ENCODE measurements at regions not wholly inside any gene's neighbourhood (a gene's known extent, or its start where the extent isn't known, plus 50 kb on each side); places are given as distances from the start of the nearest gene placed in this dataset.

DNA sequence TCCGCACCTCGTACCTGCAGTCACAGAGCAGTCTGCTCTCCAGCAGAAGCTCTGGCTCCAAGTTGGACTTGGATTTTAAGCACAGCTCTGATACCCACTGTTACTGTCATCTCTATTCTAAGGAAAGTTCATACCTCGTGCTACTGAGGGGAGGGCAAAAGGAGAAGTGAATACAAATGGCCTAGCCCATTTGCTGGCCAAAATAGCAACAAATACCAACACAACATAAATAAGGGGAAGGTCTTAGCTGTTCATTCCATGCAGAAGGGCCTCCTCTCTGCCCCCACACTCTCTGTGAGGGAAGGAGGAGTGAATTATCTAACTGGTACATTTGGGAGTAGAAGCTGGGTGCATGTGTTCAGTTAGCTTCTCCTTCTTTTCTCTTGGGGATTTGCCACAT lies 739.4 kb upstream of the RAB6C start:
- no peak for DNase-seq

- no peak for DNase-seq
Observed at GRCh38 chr2:129242269-129242668, 737.2 kb upstream of the RAB6C start.

GRCh38 chr2:129247751-129248150 lies 731.7 kb upstream of the RAB6C start:
- DNase-seq, result no peak

DNA sequence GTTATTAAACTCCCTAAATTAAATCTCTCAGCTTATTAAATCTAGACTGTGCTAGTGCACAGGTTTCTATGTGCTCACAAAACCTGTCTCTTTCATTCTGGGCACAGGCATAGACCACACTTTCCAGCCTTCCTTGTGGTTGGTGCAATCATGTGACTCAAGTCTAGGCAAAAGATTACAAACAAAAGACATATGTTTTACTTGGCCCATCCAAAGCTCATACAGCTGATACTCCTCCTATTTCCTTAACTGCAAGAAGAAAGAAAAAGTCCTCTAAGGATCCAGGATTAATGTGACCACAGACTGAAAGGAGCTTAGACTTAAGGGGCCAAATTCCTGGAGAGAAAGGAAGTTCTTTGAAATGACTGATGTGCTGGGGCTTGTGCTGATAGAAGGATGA lies 731.3 kb upstream of the RAB6C start:
- DNase-seq, result no peak

DNA sequence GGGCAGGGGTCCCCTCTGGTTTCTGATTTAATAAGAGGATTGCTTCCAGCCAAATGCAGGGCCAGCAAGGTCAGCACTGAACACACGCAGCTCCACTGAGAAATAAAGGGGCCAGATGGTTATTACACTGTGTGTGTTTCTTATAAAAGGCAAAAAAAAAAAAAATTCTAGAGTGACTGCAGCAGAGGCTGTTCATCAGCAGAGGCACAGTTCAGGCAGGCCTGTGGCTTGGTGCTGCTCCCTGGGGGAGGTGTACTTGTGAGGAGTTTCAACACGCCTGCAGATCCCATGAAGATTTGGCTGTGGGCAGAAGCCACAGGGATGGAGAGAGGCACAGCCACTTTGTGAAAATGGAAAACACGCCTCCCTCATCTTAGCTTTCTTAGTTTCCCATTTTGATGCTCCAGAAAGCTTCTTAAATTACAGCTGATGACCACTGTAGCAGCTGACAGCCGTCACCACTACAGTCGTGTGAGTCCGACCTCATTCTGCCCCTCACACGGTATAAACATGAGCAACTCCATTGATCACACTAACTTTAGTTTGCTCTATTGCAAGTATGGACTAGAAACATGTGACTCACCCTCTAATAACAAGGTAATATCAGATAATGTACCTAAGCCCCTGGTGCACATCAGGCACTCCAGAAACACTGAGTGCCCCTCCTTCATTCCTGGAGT lies 726.5 kb upstream of the RAB6C start:
- DNase-seq, result no peak

- no peak for DNase-seq
Observed at GRCh38 chr2:129253461-129253812, 726.0 kb upstream of the RAB6C start.

- no peak for DNase-seq
Observed at GRCh38 chr2:129254718-129255117, 724.7 kb upstream of the RAB6C start.

DNA sequence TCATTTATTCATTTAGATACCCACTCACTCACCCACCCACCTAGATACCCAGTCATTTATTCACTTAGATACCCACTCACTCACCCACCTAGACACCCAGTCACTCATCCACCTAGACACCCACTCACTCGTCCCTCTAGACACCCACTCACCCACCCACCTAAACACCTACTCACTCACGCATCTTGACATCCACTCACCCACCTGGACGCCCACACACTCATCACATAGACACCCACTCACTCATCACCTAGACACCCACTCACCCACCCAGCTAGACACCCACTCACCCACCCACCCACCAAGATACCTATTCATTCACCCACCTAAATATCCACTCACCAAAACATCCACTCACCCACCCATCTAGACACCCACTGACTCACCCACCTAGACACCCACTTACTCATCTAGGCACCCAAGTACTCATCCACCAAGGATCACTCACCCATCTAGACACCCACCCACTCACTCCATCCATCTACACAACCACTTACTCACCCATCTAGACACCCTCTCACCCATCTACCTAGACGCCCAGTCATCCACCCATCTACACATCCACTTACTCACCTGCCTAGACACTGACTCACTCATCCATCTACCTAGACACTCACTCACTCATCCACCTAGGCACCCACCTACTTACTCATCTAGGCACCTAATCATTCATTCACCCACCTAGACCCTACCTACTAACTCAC lies 723.7 kb upstream of the RAB6C start:
- no peak for DNase-seq

DNA sequence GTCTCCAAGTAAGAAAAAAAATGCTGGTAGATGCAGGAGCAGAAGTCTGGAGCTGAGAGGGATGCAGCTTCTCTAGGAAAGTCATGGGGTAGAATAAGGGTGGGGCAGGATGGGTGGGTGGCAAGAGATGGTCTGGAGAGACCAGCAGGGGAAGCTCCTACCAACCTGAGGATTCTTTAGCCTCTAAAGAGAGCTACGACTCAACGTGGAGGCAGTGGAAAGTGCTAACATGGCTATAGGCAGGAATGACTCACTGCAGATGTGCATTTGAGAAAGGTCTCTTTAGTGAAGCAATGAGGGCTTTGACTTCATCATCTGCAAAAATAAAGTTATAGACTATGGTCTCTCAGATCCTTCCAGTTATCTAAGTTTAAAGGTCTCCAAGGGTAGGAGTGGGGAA lies 722.8 kb upstream of the RAB6C start:
- no peak for DNase-seq

DNA sequence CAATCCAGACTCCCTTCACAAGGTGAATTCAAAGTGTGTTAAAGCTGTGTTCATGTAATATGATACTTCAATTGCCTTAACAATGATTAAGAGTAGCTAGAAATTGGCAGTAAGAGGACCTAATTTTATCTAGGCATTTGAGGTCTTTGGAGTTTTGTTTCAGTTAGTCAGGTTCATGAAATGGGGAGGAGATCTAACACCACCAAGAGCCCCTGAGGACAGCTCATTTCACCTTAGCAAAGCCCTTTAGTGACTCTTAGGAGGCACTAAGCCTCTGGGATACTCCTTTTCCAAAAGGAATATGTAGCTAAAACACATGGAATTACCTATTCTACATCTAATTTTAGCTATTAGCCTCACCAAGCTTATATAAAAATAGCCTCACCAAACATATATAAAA lies 716.5 kb upstream of the RAB6C start:
- DNase-seq, result no peak

DNA sequence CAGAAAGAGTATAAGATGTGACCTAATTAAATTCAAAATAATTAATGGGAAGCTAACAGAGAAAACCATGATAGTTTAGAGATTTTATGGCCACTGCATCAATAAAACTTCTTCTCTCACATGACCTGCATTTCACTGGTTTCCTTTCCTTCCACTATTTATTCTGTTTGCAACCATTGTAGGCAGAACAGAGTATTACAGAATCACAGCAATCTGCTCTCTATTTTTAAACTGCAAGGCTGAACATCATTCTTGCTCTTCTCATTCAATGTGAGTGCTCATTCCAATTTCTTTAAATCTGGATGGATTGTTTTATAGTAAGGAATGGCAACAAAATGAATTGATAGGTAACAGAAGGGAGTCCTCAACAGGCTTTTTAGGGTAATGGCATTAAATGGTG lies 715.5 kb upstream of the RAB6C start:
- DNase-seq, result no peak

DNA sequence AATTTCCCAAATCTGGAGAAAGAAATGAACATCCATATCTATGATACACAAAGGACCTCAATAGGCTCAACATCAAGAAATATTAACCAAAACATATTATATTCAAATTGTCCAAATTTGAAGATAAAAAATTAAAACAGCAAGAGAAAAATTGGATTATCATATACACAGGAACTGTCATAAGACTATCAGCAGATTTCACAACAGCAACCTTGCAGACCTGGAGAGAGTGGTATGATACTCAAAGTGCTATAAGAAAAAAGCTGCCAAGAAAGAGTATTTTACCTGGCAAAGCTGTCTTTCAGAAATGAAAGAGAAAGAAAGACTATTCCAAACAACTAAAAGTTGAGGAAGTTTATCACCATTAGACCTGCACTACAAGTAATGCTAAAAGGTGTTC lies 711.9 kb upstream of the RAB6C start:
- no peak for DNase-seq

- DNase-seq, result no peak
Observed at GRCh38 chr2:129273266-129274037, 706.0 kb upstream of the RAB6C start.

GRCh38 chr2:129274038-129274415 lies 705.4 kb upstream of the RAB6C start:
- DNase-seq, result no peak

GRCh38 chr2:129274918-129275317 lies 704.5 kb upstream of the RAB6C start:
- DNase-seq, result no peak

DNA sequence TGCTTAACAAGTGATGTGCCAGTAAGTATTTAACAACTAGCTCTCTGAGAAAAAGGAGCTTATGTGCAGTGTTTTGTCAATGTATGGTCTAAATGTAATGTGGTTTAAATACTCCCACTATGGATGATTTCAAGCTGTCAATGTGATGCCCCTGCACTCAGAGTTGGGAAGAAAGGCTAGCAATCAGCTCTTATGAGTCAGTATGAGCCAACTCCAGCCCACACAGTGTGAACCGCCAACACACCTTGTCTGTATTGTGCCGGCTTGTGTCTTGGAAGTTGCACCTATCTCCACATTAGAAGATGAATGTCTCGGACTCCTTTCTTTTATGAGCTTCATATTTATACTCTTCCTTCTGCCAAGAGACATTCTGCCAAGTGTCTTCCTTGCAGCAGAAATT lies 703.8 kb upstream of the RAB6C start:
- DNase-seq, result no peak

- no peak for DNase-seq
Observed at GRCh38 chr2:129276978-129277584, 702.4 kb upstream of the RAB6C start.

GRCh38 chr2:129277585-129277981 lies 701.9 kb upstream of the RAB6C start:
- no peak for DNase-seq

DNA sequence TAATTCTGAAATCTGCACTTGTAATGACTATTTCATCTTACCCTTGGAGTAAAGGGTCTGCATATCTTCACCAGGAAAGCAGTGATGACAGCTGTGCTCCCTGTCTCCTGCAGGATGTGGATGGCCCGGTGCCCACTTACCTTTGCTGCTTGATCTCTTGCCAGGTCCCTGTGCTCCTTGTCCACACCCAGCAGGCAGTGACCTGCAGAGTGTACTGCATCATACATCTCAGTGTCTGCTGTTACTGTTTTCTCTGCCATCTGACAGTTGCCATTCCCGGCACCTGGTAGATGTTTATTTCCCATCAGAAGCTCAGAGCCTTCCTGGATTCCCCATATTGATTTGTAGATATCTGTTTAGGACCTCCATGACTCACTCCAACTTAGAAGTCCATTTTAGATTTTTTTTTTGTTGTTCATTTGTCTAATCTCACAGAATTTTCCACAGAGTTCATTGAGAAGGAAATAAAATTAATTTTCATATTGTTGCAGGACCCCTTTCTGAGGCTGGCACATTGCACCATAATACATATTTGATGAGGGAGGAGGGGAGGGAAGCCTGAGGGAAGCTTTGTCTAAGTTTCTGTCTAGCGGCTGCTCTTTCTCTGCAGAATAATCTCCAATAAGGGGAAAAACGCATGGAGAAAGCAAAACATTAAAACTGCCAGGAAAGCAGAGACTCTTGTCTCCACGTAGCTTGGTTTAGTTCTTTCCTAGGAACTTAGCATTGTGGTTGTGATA lies 697.5 kb upstream of the RAB6C start:
- no peak for DNase-seq

GRCh38 chr2:129285012-129285411 lies 694.5 kb upstream of the RAB6C start:
- DNase-seq, result no peak

DNA sequence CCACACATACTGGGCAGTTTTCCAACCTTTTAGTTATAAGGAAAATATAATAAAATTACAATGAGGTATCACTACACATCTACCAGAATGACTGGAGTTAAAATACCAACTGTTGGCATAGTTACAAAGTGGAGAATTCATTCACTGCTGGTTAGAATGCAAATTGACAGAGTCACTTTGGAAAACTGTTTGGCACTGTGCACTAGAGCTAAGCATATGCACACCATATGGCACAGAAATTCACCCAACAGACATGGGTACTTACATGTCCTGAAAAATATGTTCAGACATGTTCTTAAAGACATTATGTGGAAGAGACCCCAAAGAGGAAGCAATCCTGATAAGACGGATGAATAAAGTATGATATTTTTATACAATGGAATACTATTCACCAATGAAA lies 686.1 kb upstream of the RAB6C start:
- DNase-seq, result no peak

DNA sequence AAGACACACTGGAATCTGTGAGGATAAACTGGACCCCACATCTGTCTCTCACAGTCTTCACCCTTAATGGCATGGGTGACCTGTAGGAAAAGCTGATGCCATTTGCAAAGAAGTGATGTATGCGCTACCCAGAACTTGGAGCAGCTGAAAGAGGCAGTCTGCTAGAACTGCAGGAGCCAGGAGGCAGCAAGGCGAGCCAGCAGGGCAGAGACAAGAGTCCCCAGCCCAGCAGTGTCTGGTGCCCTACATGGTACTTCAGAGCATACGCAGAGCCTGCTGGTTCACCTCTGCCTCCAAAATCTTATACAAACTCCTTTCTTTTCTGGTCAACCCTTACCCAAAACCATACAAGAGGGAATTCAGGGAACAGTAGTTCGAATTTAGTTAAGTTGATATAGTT lies 683.1 kb upstream of the RAB6C start:
- no peak for DNase-seq

- no peak for DNase-seq
Observed at GRCh38 chr2:129296806-129297205, 682.7 kb upstream of the RAB6C start.

All from activated CD4-positive, CD25-positive, alpha-beta regulatory T cell treated with anti-CD3 and anti-CD28 coated beads, Interleukin-2, amount 50 U/mL, for 72 hours (primary cell).